SH-SY5Y (cell line): ENCODE measurements at regions not wholly inside any gene's neighbourhood (a gene's known extent, or its start where the extent isn't known, plus 50 kb on each side); places are given as distances from the start of the nearest gene placed in this dataset.
A peak's percentile ranks its signal among the peaks of the same experiment; 100 is the strongest.

Experiments used
- GATA2 ChIP-seq: IDR thresholded peaks from 2 replicates; pipeline ENCODE4 v1.6.1; 2011; ENCODE audit warnings: mild to moderate bottlenecking, low read depth, low read length
- GATA3 ChIP-seq: IDR thresholded peaks from 2 replicates; pipeline ENCODE4 v1.6.1; 2011; ENCODE audit warnings: low read depth, mild to moderate bottlenecking, low read length, moderate library complexity

DNA sequence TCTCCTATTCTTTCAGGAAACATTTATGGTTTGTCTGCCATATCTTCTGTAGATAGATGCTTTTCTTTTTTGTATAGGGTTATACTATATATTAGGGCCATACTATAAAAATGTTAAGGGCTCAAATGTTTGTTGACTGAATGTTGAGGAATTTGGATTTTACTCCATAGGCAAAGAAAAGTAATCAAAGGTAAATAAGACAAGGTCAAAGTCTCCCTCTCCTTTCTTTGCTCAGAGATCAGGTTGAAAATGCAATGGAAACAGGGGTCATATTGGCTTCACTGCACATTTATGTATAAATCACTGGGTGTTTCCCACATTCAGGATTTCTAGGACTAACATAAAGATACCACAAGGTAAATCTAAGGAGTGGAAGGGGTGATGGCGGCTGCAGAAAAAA is 291.4 kb upstream of the FZD8 start:
- TF ChIP-seq GATA2 (no peak), GATA3 (no peak)

DNA sequence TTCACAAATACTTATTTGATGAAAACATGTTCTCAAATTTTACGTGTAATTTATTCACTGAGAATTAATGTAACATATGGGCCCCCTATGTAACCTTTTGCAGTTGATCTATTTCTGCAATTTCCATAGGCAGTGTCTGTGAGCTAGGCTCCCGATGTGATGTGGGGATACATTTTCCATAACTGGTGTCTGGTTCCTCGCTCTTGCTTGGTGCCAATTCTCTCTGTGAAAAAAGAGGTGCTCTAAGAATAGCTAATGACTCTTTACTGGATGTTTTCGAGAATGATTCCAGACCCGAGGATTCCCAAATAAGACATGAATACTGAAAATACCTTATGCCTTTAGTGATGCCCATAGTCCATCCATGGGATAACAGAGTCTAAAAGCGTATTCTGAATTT is 286.7 kb upstream of the FZD8 start:
- TF ChIP-seq GATA2 (no peak), GATA3 (no peak)

DNA sequence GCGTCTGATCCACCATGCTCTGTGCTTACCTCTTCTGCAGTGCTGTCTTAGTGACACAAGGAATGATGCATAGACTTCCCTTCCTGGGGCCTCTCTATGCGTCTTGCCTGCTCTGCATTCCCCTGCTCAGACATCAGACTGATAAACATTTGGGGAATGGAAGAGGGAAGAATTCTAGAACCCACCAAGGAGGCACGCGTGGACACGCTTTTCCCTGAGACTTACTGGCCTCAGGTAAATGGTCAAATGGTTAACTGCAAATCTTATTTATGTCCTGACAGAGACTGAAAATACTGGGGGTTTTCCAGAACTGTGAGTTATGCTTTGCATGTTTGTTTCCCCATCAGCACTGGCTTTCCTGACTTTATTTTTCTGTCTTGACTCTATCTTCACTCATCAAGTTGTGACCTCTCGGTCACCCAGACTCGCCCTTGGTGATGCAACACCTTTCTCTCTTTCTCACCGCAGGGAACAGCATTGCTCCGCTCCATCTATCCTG is 285.9 kb upstream of the FZD8 start:
- TF ChIP-seq GATA2 (no peak), GATA3 (no peak)

DNA sequence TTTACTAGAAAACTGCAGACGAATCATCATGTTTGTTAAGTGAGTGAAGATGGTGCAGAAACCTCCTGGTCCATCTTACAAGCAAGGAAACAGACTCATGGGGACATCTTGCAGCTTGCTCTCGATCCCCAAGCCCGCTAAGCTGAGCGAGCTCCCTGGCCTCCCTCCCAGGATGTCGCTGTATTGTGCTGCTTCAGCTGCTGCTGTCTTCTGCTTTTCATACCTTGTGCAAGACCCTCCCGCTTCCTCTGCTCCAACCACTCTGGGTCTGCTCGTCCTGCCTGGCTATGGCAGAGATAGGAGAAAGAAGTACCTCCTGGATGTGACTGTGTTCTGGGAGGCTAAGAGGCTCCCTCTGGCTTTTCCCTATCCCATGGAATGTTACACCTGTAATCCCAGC is 285.2 kb upstream of the FZD8 start:
- TF ChIP-seq GATA3 (no peak), GATA2 (no peak)

DNA sequence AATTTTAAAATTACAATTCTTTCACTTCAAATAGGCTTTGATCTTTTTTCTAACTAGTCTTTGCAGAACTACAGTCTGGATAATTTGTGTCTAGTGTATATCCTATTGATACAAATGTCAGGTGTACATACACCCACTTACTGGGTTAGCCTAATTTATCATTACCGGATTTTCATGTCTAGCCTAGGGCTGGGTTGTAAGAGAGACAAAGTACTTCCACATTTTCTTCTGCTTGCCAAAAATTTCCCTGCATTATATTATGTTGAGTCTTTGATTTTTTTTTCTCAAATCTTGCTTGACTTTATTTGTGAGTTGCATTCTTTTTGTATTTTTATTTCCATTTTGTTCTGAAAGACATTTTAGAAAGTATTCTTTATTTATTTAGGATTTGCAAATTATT is 284.8 kb upstream of the FZD8 start:
- TF ChIP-seq GATA2 (no peak), GATA3 (no peak)

DNA sequence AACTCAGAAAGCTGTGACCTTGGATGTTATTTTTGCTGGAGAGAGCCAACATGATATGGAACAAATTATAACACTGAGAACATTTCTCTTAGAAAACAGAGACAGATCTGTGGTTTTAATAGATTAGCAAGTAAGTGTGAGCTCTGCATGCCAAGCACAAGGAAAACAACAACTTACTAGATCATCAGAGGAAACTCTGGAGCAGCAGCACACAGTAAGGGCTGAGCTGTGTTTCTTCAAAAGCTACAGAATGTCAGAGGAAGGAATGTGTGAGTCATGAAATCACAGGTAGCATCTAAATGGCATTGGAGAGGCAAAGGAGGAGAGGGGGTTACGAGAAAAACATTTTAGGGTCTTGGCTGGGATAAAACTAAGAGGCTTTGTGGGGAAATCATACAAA is 283.4 kb upstream of the FZD8 start:
- TF ChIP-seq GATA3, result no peak

DNA sequence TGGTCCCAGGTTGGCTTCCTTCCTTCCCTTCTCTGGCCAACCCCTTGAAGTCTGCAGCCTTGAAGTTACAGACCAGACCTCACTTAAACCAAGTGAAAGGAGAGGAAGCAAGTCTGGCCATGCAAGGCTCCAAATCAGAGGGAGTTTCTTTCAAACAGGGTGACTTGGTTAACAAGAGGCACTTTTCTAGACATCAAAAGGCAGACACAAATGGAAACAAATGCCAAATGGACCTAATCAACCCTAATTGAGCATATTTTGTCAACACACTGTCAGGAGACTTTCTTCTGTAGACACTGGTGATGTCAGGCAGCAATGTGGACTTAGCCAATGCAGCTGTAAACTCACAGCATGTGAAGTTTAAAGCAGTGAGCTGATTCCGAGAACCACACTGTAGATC is 282.7 kb upstream of the FZD8 start:
- no peak for TF ChIP-seq GATA3
- no peak for TF ChIP-seq GATA2

DNA sequence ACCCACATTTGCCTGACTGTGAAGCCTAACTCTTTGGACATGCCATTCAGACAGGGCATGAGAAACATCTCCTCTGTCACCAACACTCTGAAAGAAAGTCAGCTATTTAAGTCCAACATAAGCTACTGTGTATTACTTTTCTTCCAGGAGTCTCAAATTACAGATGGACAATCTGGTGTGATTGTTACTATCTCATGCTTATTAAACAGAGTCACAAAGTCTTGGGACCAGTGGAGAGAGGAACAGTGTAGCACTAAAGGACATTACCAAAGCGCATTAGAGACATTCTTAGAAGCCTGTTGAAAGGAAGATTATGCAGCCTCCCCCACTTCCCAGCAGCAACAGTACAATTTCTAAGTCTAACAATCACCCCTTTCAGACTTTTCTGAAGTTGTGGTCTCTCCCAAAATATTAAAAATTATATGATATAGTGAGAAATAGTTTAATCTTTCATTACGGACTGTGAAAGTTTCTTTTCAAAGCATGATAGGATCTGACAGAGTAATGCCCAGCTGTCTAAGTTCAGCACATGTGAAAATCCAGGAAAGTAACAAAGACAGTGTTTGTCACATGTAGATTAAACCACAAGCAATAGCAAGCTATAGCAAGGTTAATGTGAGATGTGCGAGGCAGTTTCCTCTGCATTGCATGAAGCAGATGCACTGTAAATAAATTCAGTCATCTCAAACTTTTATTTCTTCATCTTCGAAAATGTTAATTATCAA is 280.9 kb upstream of the FZD8 start:
- TF ChIP-seq GATA2 (no peak), GATA3 (no peak)

DNA sequence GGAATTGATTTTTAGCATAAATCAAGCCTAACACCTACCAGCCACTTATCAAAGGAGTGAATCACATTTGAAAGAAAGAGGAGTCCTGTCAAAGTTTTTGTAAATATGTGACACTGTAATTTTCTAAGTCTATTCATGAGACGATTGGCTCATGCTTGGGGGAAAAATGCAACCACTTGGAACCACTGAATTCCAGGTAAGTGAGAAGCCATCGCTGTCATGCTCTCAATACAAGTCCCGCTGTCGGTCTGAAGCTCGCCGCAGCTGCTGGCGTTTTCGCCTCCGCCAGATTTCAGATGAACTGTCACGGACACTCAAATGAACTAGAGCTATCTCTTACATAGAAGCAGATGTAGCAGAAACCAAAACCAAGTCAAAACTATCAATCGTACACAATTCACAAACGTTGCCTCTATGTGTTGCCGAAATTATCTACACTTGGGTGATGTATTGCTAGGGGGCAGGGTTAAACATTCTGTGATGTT is 279.8 kb upstream of the FZD8 start:
- TF ChIP-seq GATA2, result no peak
- no peak for TF ChIP-seq GATA3

DNA sequence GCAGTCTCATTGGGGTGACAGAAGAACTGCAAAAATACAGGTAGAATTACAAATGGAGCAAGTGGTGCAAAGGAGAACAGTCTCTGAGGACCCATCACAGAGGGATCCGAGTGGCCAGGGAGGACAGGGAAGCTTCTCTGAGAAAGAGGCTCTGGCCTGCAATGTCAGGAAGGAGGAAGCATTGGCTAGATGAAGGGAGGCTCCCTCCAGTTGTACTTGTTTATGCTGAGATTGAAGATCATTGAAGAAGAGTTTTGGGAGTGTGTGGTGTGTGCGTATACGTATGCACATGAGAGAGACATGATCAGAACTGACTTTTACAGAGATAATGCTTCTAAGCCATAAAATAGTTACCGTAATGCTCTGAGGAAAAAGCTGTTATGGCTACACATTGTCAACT is 274.7 kb upstream of the FZD8 start:
- TF ChIP-seq GATA2 (no peak), GATA3 (no peak)

DNA sequence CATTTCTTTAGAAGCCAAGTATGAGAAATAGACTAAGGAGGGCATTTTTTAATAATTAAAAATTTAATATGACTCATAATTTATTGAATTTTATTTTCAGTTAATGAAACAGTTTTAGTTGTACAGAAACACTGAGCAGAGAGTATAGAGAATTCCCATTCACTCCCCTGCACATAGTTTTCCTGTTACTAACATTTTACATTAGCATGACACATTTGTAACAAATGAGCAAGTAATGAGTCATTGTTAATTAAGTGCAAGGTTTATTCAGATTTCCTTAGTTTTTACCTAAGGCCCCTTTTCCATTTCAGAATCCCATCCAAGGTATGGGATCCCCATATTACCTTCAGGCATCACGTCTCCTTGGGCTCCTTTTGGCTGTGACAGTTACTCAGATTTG is 271.5 kb upstream of the FZD8 start:
- no peak for TF ChIP-seq GATA3
- TF ChIP-seq GATA2, result no peak

DNA sequence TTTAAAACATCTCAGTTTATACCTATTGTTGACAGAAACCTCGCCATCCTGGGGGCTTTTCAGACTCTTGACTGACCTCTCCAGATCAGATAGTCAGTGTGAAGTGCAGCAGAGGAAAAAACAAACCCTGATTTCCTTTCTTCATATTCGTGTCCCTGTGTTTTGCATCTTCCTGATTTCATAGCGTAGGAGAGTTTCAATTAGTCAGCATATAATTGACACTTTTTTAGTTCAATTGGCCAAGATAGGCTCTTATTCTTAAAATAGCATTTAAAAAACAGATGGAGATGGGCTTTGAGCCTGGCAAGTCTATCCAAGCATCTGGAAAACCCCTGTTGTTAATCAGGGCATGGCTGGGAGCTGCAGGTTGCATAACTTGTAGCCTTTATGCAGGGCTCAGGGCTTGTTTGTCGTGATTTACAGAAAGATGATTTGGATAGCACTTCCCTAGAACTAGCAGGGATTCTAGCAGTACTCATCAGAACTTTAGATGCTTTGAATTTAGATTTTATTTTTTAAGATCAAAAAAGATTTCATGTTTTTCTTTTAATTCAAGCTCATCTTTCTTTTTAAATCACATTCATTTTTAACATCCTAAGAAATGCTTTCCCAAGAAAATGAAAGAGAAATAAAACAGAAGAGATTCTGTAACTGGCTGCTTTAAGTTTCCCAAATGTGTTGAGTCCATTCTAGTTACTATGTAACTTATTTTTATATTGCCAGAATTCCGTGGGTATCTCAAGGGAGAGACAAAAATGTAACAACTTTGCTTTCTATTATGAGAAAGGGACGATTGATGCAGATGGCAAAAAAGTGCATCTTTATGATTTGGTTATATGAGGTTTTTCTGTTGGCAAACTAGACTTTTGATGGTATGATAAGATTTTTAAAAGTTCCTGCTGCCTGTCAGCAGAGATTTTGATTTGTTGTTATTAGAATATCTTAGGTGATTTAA is 270.8 kb upstream of the FZD8 start:
- TF ChIP-seq GATA2 (0 out of 2 replicates have a peak, but pooled peaks have one; percentile 14), GATA3 (no peak)

DNA sequence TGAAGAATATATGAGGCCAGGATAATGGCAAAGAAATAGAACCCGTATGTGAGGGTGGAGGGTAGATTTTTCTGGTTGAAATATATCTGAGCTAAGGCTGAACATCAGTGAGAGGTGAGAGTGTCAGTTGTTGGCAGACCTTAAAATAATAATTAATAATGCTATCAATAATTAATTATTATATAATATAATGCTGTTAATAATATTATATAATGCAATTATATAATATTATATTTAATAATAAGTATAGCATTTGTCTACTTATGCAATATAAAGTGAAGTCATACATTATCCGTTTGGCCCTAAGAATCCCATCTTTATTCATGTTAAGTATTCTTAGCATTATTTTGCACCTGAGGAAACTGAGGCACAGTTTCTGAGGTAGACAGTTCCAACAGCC is 269.9 kb upstream of the FZD8 start:
- no peak for TF ChIP-seq GATA3
- no peak for TF ChIP-seq GATA2

DNA sequence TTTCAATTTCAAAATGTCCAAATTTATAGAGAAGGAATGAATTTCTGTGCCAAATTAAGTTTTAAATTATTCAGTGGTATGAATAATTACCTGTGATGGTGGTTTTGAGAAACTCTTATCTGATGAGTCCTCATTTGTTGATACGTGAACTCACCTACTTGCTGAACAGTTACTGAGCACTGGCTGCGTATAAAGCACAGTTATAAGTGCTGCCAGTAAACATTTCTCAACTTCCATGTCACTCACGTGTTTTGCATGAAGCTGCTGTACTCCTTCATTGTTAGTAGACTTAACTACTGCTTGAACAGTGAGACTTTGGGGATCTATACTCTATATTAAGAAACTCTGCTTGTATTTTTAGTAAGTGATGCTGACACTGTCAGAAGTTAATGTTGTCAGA is 269.1 kb upstream of the FZD8 start:
- TF ChIP-seq GATA2, result no peak
- no peak for TF ChIP-seq GATA3

DNA sequence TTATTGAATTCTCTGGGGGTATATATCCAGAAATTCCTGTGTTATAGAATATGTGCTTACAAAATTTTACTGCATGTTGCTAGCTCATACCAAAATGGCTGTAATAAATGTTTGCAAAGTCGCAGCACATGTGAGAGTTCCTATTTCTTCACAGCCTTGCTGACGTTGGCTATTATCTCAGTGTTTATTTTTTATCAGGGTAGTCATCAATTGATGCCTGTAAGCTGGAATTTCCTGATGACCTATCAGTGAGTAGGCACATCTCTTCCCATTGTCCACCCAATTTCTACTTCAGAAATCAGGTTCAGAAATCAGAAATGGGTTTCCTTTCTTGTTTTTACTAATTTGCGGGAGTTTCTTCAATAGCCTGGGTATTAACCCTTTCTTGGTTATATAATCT is 268.1 kb upstream of the FZD8 start:
- TF ChIP-seq GATA3 (no peak), GATA2 (no peak)
